ENCODE measurements at regions not wholly inside any gene's neighbourhood (a gene's known extent, or its start where the extent isn't known, plus 50 kb on each side); places are given as distances from the start of the nearest gene placed in this dataset.

GRCh38 chr10:43748560-43748959, 99.9 kb upstream of the ZNF32 start:
- H3K4me3 ChIP-seq (ENCODE audit: low read depth, low read length): no peak overlapping the region
- in situ Hi-C loops (cut with HindIII; ENCODE audit: low sequenced_read_pairs): no loop called here
- no peak for TF ChIP-seq CTCF (IDR thresholded peaks at IDR 0.05; ENCODE audit: low read depth, low read length)
- no peak for DNase-seq (ENCODE audit: low read depth, low spot score)

- in situ Hi-C loops (cut with HindIII; ENCODE audit: low sequenced_read_pairs): no loop called here
- H3K4me3 ChIP-seq (ENCODE audit: low read depth, low read length): no peak overlapping the region
- DNase-seq (ENCODE audit: low read depth, low spot score): no peak
Measured at GRCh38 chr10:43746906-43747305, 98.2 kb upstream of the ZNF32 start.

GRCh38 chr10:43739161-43739560, 90.5 kb upstream of the ZNF32 start:
- no peak for DNase-seq (ENCODE audit: low read depth, low spot score)
- no peak overlapping the region for H3K4me3 ChIP-seq (ENCODE audit: low read depth, low read length)
- TF ChIP-seq CTCF (IDR thresholded peaks at IDR 0.05; ENCODE audit: low read depth, low read length): no peak
- in situ Hi-C loops (cut with HindIII; ENCODE audit: low sequenced_read_pairs): no loop called here

More at GRCh38 chr10:43746906-43747305, 98.2 kb upstream of the ZNF32 start:
- no peak for TF ChIP-seq CTCF (IDR thresholded peaks at IDR 0.05; ENCODE audit: low read depth, low read length)

GRCh38 chr10:43737003-43737402, 88.3 kb upstream of the ZNF32 start:
- no peak for TF ChIP-seq CTCF (IDR thresholded peaks at IDR 0.05; ENCODE audit: low read depth, low read length)
- H3K4me3 ChIP-seq (ENCODE audit: low read depth, low read length): no peak overlapping the region
- in situ Hi-C loops (cut with HindIII; ENCODE audit: low sequenced_read_pairs): no loop called here
- DNase-seq (ENCODE audit: low read depth, low spot score): no peak

GRCh38 chr10:43735907-43736306, 87.2 kb upstream of the ZNF32 start:
- no peak overlapping the region for H3K4me3 ChIP-seq (ENCODE audit: low read depth, low read length)
- TF ChIP-seq CTCF (IDR thresholded peaks at IDR 0.05; ENCODE audit: low read depth, low read length): no peak
- in situ Hi-C loops (cut with HindIII; ENCODE audit: low sequenced_read_pairs): no loop called here
- DNase-seq (ENCODE audit: low read depth, low spot score): no peak

- H3K4me3 ChIP-seq (ENCODE audit: low read depth, low read length): no peak overlapping the region
- in situ Hi-C loops (cut with HindIII; ENCODE audit: low sequenced_read_pairs): no loop called here
- DNase-seq (ENCODE audit: low read depth, low spot score): no peak
- TF ChIP-seq CTCF (IDR thresholded peaks at IDR 0.05; ENCODE audit: low read depth, low read length): no peak
Measured at GRCh38 chr10:43734716-43735115, 86.0 kb upstream of the ZNF32 start.

- TF ChIP-seq CTCF (IDR thresholded peaks at IDR 0.05; ENCODE audit: low read depth, low read length): no peak
- H3K4me3 ChIP-seq (ENCODE audit: low read depth, low read length): no peak overlapping the region
- DNase-seq (ENCODE audit: low read depth, low spot score): no peak
- in situ Hi-C loops (cut with HindIII; ENCODE audit: low sequenced_read_pairs): no loop called here
Measured at GRCh38 chr10:43731486-43731885, 82.8 kb upstream of the ZNF32 start.
